H9 (cell line): ENCODE measurements at regions not wholly inside any gene's neighbourhood (a gene's known extent, or its start where the extent isn't known, plus 50 kb on each side); places are given as distances from the start of the nearest gene placed in this dataset.

Experiments
- DNase-seq: peaks from one replicate; pipeline ENCODE4 v3.0.0-alpha.2; 2017
- H2AFZ ChIP-seq: one replicate; pipeline ENCODE4 v1.6.1; 2013; ENCODE audit warnings: mild to moderate bottlenecking, low read length, control low read depth, moderate library complexity
- H2AK5ac ChIP-seq: 2 replicates; pipeline ENCODE4 v1.6.1; 2013; ENCODE audit warnings: low read length, control low read depth, mixed read lengths; ENCODE audit not compliant: insufficient read length
- H2BK120ac ChIP-seq: one replicate; pipeline ENCODE4 v1.6.1; 2013; ENCODE audit warnings: low read depth, mild to moderate bottlenecking, low read length, control low read depth, inconsistent platforms; ENCODE audit not compliant: poor library complexity, severe bottlenecking
- H2BK12ac ChIP-seq: 2 replicates; pipeline ENCODE4 v1.6.1; 2013; ENCODE audit warnings: low read length, control low read depth, mixed read lengths, low read depth; ENCODE audit not compliant: insufficient read length
- H2BK15ac ChIP-seq: 2 replicates; pipeline ENCODE4 v1.6.1; 2013; ENCODE audit warnings: low read depth, low read length, control low read depth
- H2BK20ac ChIP-seq: one replicate; pipeline ENCODE4 v1.6.1; 2013; ENCODE audit warnings: low read depth, mild to moderate bottlenecking, low read length, control low read depth, inconsistent platforms; ENCODE audit not compliant: poor library complexity, severe bottlenecking
- H2BK5ac ChIP-seq: 2 replicates; pipeline ENCODE4 v1.6.1; 2013; ENCODE audit warnings: low read length, control low read depth, mixed read lengths; ENCODE audit not compliant: insufficient read length
- H3K14ac ChIP-seq: 2 replicates; pipeline ENCODE4 v1.6.1; 2013; ENCODE audit warnings: low read length, control low read depth; ENCODE audit not compliant: insufficient read depth
- H3K18ac ChIP-seq: 2 replicates; pipeline ENCODE4 v1.6.1; 2013; ENCODE audit warnings: low read depth, mild to moderate bottlenecking, mixed read lengths, low read length, control low read depth; ENCODE audit not compliant: insufficient read length
- H3K23ac ChIP-seq: 2 replicates; pipeline ENCODE4 v1.6.1; 2013; ENCODE audit warnings: low read length, control low read depth, mixed read lengths, low read depth; ENCODE audit not compliant: insufficient read length
- H3K23me2 ChIP-seq: 2 replicates; pipeline ENCODE4 v1.6.1; 2013; ENCODE audit warnings: low read depth, mild to moderate bottlenecking, mixed read lengths, low read length, control low read depth; ENCODE audit not compliant: insufficient read length, poor library complexity, severe bottlenecking
- H3K27ac ChIP-seq: 2 replicates; pipeline ENCODE4 v1.5.1; 2013; ENCODE audit warnings: low read length, control low read depth, mixed read lengths, low read depth; ENCODE audit not compliant: insufficient read length
- H3K27me3 ChIP-seq: 2 replicates; pipeline ENCODE4 v1.6.1; 2013; ENCODE audit warnings: low read length, control low read depth, inconsistent platforms; ENCODE audit not compliant: insufficient read depth
- H3K4ac ChIP-seq: 2 replicates; pipeline ENCODE4 v1.6.1; 2013; ENCODE audit warnings: low read depth, mild to moderate bottlenecking, control low read depth, inconsistent platforms, low read length, moderate library complexity
- H3K4me1 ChIP-seq: 2 replicates; pipeline ENCODE4 v1.6.1; 2013; ENCODE audit warnings: low read length, control low read depth, inconsistent platforms; ENCODE audit not compliant: insufficient read depth
- H3K4me2 ChIP-seq: 2 replicates; pipeline ENCODE4 v1.6.1; 2013; ENCODE audit warnings: low read length, control low read depth, mixed read lengths; ENCODE audit not compliant: insufficient read length, insufficient read depth
- H3K56ac ChIP-seq: 2 replicates; pipeline ENCODE4 v1.6.1; 2013; ENCODE audit warnings: low read depth, mild to moderate bottlenecking, mixed read lengths, low read length, control low read depth; ENCODE audit not compliant: insufficient read length
- H3K79me1 ChIP-seq: 2 replicates; pipeline ENCODE4 v1.6.1; 2013; ENCODE audit warnings: low read depth, mild to moderate bottlenecking, moderate library complexity, low read length, control low read depth, inconsistent platforms; ENCODE audit not compliant: insufficient read depth, poor library complexity, severe bottlenecking
- H3K79me2 ChIP-seq: 2 replicates; pipeline ENCODE4 v1.6.1; 2013; ENCODE audit warnings: low read length, control low read depth, inconsistent platforms; ENCODE audit not compliant: insufficient read depth
- H3K9ac ChIP-seq: 2 replicates; pipeline ENCODE4 v1.6.1; 2013; ENCODE audit warnings: low read length, control low read depth, mixed read lengths; ENCODE audit not compliant: insufficient read length; ENCODE audit errors: extremely low read depth
- H3K9me3 ChIP-seq: one replicate; pipeline ENCODE4 v1.6.1; 2013; ENCODE audit warnings: low read depth, low read length, inconsistent platforms; ENCODE audit not compliant: control insufficient read depth
- H3T11ph ChIP-seq: one replicate; pipeline ENCODE4 v1.6.1; 2013; ENCODE audit warnings: mild to moderate bottlenecking, low read length, control low read depth, inconsistent platforms
- H4K20me1 ChIP-seq: one replicate; pipeline ENCODE4 v1.6.1; 2013; ENCODE audit not compliant: control insufficient read depth, insufficient read length, insufficient read depth
- H4K5ac ChIP-seq: 2 replicates; pipeline ENCODE4 v1.6.1; 2013; ENCODE audit warnings: low read depth, mild to moderate bottlenecking, mixed read lengths, low read length, control low read depth; ENCODE audit not compliant: insufficient read length
- H4K8ac ChIP-seq: replicated peaks from 2 replicates; pipeline ENCODE4 v1.6.1; 2013; ENCODE audit warnings: low read length, control low read depth, mixed read lengths, low read depth; ENCODE audit not compliant: insufficient read length
- H4K91ac ChIP-seq: 2 replicates; pipeline ENCODE4 v1.6.1; 2013; ENCODE audit warnings: low read depth, mild to moderate bottlenecking, moderate library complexity, mixed read lengths, low read length, control low read depth; ENCODE audit not compliant: insufficient read length
- H3K27ac Mint-ChIP-seq, 3 experiments: 2 replicates in 2 of 3; 3 replicates in 1 of 3; pipeline ENCODE4 v1.8.0; 2020 to 2021; ENCODE audit warnings: mixed read lengths in 3 of 3, mild to moderate bottlenecking in 1 of 3, moderate library complexity in 1 of 3
- H3K27me3 Mint-ChIP-seq: 2 replicates; pipeline ENCODE4 v1.8.0; 2021; ENCODE audit warnings: low read depth, mild to moderate bottlenecking, moderate library complexity, mixed read lengths
- H3K36me3 Mint-ChIP-seq, 3 experiments: 2 replicates in 2 of 3; 3 replicates in 1 of 3; pipeline ENCODE4 v1.8.0; 2020 to 2021; ENCODE audit warnings: low read depth in 3 of 3, mixed read lengths in 3 of 3; ENCODE audit not compliant: insufficient read depth in 1 of 3
- H3K4me1 Mint-ChIP-seq, 2 experiments: 2 replicates each; pipeline ENCODE4 v1.8.0; 2020; ENCODE audit warnings: mixed read lengths in 2 of 2
- H3K4me3 Mint-ChIP-seq, 2 experiments: 2 replicates in 1 of 2; 3 replicates in 1 of 2; pipeline ENCODE4 v1.8.0; 2020 to 2021; ENCODE audit warnings: mild to moderate bottlenecking in 2 of 2, mixed read lengths in 2 of 2, moderate library complexity in 1 of 2
- H3K9me3 Mint-ChIP-seq, 2 experiments: 2 replicates in 1 of 2; 3 replicates in 1 of 2; pipeline ENCODE4 v1.8.0; 2020; ENCODE audit warnings: mild to moderate bottlenecking in 2 of 2, mixed read lengths in 2 of 2, moderate library complexity in 1 of 2
- CTCF ChIP-seq: fragments of 200-600 bp; sonication (generic); conservative IDR thresholded peaks from 3 replicates; pipeline ENCODE4 v1.8.0; 2021; ENCODE audit warnings: antibody characterized with exemption, mild to moderate bottlenecking
- WGBS: extraction: QIAGEN DNeasy Blood & Tissue Kit; methylation state at CpG from one replicate; pipeline ENCODE4 v1.1.7; 2013; ENCODE audit warnings: missing lambda C conversion rate, low lambda C conversion rate, mixed read lengths; ENCODE audit not compliant: insufficient read length; ENCODE audit errors: extremely low coverage; 5-methylcytosine and 5-hydroxymethylcytosine counted together

GRCh38 chr9:101877439-101877838 is 139.0 kb upstream of the GRIN3A start:
- Histone ChIP-seq H3K27me3 (no peaks in the 10 kb centered on the region), H2BK5ac (no peak overlapping the region), H4K5ac (no peak overlapping the region), H4K8ac (no peak overlapping the region), H3K23me2 (no peaks in the 10 kb centered on the region), H3K79me1 (no peaks in the 10 kb centered on the region), H3T11ph (no peak overlapping the region), H2BK15ac (no peak overlapping the region), H3K79me2 (no peaks in the 10 kb centered on the region), H3K14ac (no peak overlapping the region), H3K18ac (no peak overlapping the region), H3K9ac (no peak overlapping the region), H4K20me1 (no peaks in the 10 kb centered on the region), H3K56ac (no peak overlapping the region), H3K4me2 (no peak overlapping the region), H4K91ac (no peak overlapping the region), H2AFZ (no peak overlapping the region), H2BK20ac (no peak overlapping the region), H3K9me3 (no peaks in the 10 kb centered on the region), H2BK12ac (no peak overlapping the region), H3K27ac (no peak overlapping the region), H3K4ac (no peak overlapping the region), H3K23ac (no peak overlapping the region), H2AK5ac (no peak overlapping the region), H3K4me1 (peaks cover 4% of the 10 kb centered on the region; the same call in 1 of the 2 replicates), H2BK120ac (no peak overlapping the region)
- Mint-ChIP-seq H3K9me3 (no peaks in the 10 kb centered on the region), H3K27me3 (no peaks in the 10 kb centered on the region; the same call in 1 of the 2 replicates), H3K27ac (no peak overlapping the region), H3K4me3 (no peak overlapping the region), H3K36me3 (no peaks in the 10 kb centered on the region; a peak in 1 of 7 replicates), H3K4me1 (peaks cover 7 to 13% of the 10 kb centered on the region in 2 experiments)
- no peak for DNase-seq
- TF ChIP-seq CTCF = no peak
- WGBS = no CpG with 5 or more reads among the region's 1 CpG
